OCI-LY3 (cell line): ENCODE measurements at regions not wholly inside any gene's neighbourhood (a gene's known extent, or its start where the extent isn't known, plus 50 kb on each side); places are given as distances from the start of the nearest gene placed in this dataset.

Experiments
- EZH2phosphoT487 ChIP-seq: fragments of 200-600 bp; shearing (Covaris generic); IDR thresholded peaks from 2 replicates; pipeline ENCODE4 v1.6.1; 2018; ENCODE audit warnings: antibody characterized with exemption, mixed run types, low read depth
- TF ChIP-seq, protein P1 (sequence below): fragments of 200-600, 300-600 bp; sonication (generic); IDR thresholded peaks from 2 replicates; pipeline ENCODE4 v1.5.1; 2014; ENCODE audit warnings: antibody characterized with exemption, low read length, low read depth

DNA sequence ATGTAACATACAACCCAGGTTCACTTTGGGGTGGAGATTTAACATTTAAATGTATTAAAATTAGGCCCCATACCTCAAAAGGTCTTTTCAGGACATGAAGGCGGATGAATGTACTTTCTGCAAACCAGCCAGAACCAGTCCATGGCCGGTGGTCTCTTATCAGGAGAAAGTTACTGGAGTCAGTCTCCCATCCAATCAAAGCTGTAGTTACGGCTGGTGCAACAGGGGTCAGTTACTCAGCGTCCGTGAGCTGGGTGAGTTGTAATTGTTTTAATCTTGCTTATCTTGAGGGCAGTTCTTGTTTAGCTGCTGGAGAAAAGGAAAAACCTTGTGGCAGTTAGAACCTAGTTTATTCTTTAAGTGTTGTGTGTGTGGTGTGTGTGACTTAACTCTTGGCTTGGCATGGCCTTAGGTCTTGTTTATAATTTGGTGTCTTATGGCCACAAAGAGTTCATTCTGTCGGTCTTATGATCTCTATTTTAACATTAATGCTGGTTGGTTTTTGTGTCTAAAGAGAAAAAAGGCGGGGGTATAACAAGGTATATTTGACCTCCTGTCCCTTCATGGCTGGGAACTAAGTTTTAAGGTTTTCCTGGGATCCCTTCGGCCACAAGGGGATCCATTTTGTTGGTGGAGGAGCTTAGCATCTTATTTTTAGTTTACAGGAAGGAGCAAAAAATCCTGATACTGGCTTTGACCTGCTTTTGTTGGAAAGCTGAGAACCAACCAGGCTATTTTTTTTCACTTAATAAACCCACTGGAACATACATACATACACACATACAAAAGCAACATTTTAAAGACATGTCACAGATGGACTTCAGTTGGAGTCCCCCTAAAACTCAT lies 143.5 kb upstream of the NCK2 start:
- TF ChIP-seq, protein P1, sequence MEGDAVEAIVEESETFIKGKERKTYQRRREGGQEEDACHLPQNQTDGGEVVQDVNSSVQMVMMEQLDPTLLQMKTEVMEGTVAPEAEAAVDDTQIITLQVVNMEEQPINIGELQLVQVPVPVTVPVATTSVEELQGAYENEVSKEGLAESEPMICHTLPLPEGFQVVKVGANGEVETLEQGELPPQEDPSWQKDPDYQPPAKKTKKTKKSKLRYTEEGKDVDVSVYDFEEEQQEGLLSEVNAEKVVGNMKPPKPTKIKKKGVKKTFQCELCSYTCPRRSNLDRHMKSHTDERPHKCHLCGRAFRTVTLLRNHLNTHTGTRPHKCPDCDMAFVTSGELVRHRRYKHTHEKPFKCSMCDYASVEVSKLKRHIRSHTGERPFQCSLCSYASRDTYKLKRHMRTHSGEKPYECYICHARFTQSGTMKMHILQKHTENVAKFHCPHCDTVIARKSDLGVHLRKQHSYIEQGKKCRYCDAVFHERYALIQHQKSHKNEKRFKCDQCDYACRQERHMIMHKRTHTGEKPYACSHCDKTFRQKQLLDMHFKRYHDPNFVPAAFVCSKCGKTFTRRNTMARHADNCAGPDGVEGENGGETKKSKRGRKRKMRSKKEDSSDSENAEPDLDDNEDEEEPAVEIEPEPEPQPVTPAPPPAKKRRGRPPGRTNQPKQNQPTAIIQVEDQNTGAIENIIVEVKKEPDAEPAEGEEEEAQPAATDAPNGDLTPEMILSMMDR = no peak
- TF ChIP-seq EZH2phosphoT487 = no peak
